Middle frontal gyrus (tissue), 1 donor: ENCODE measurements at regions not wholly inside any gene's neighbourhood (a gene's known extent, or its start where the extent isn't known, plus 50 kb on each side); places are given as distances from the start of the nearest gene placed in this dataset.
"Not testable (repeated sequence)": the region's sequence is repeated elsewhere in the genome, so short reads cannot be mapped to it uniquely, and the experiment has no call there.

Source experiments
- DNase-seq: peaks from one replicate; pipeline ENCODE4 v3.0.0-alpha.2; 2015; ENCODE audit warnings: low spot score; ENCODE audit errors: extremely low spot score

GRCh38 chr20:1825938-1826445 is 69.2 kb upstream of the SIRPA start:
- no peak for DNase-seq

- DNase-seq, result no peak
Observed at GRCh38 chr20:1825507-1825906, 69.7 kb upstream of the SIRPA start.

GRCh38 chr20:1824834-1825233 is 70.4 kb upstream of the SIRPA start:
- no peak for DNase-seq

GRCh38 chr20:1824181-1824580 is 71.0 kb upstream of the SIRPA start:
- no peak for DNase-seq

GRCh38 chr20:1823450-1823844 is 71.8 kb upstream of the SIRPA start:
- DNase-seq, result no peak

- DNase-seq, result no peak
Observed at GRCh38 chr20:1822564-1823449, 72.4 kb upstream of the SIRPA start.

GRCh38 chr20:1820138-1821079 is 74.8 kb upstream of the SIRPA start:
- no peak for DNase-seq

GRCh38 chr20:1819311-1820137 is 75.7 kb upstream of the SIRPA start:
- no peak for DNase-seq

GRCh38 chr20:1818895-1819294 is 76.3 kb upstream of the SIRPA start:
- DNase-seq, result no peak

GRCh38 chr20:1818247-1818840 is 76.9 kb upstream of the SIRPA start:
- DNase-seq, result no peak

- DNase-seq, result no peak
Observed at GRCh38 chr20:1817577-1818211, 77.5 kb upstream of the SIRPA start.

GRCh38 chr20:1816384-1817381 is 78.5 kb upstream of the SIRPA start:
- no peak for DNase-seq

- DNase-seq, result no peak
Observed at GRCh38 chr20:1815502-1816085, 79.6 kb upstream of the SIRPA start.

- not testable (repeated sequence) for DNase-seq
Observed at GRCh38 chr20:1814861-1815260, 80.3 kb upstream of the SIRPA start.

- DNase-seq, result no peak
Observed at GRCh38 chr20:1813674-1814635, 81.3 kb upstream of the SIRPA start.

GRCh38 chr20:1813101-1813529 is 82.1 kb upstream of the SIRPA start:
- DNase-seq, result no peak
